ENCODE measurements at regions not wholly inside any gene's neighbourhood (a gene's known extent, or its start where the extent isn't known, plus 50 kb on each side); places are given as distances from the start of the nearest gene placed in this dataset.

DNA sequence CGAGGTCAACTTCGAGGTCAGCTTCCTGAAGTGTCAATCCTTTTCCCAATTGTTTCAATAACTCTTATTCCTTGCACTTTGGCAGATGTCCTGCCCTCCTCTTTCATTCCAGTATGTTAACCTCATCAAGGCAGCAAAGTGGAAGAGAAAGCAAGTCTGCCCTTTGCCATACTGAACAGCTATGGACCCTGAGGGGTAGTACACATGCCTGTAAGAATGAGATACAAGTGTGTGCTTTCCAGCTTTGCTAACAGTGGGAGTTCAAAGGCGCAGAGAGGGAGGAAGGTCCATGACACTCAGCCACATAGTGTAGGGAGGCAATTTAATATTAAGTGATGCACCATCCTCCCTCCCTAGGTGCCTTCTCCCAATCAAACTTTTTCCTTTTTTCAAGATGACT is 96.4 kb upstream of the ZCCHC13 start:
- TF ChIP-seq, protein P1, sequence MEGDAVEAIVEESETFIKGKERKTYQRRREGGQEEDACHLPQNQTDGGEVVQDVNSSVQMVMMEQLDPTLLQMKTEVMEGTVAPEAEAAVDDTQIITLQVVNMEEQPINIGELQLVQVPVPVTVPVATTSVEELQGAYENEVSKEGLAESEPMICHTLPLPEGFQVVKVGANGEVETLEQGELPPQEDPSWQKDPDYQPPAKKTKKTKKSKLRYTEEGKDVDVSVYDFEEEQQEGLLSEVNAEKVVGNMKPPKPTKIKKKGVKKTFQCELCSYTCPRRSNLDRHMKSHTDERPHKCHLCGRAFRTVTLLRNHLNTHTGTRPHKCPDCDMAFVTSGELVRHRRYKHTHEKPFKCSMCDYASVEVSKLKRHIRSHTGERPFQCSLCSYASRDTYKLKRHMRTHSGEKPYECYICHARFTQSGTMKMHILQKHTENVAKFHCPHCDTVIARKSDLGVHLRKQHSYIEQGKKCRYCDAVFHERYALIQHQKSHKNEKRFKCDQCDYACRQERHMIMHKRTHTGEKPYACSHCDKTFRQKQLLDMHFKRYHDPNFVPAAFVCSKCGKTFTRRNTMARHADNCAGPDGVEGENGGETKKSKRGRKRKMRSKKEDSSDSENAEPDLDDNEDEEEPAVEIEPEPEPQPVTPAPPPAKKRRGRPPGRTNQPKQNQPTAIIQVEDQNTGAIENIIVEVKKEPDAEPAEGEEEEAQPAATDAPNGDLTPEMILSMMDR (IDR thresholded peaks at IDR 0.05), result no peak
- TF ChIP-seq ZFX (IDR thresholded peaks at IDR 0.05; ENCODE audit: borderline replicate concordance), result no peak

Data from 22Rv1 (cell line).